ENCODE measurements at regions not wholly inside any gene's neighbourhood (a gene's known extent, or its start where the extent isn't known, plus 50 kb on each side); places are given as distances from the start of the nearest gene placed in this dataset.
"Not testable (repeated sequence)": the region's sequence is repeated elsewhere in the genome, so short reads cannot be mapped to it uniquely, and the experiment has no call there.

DNA sequence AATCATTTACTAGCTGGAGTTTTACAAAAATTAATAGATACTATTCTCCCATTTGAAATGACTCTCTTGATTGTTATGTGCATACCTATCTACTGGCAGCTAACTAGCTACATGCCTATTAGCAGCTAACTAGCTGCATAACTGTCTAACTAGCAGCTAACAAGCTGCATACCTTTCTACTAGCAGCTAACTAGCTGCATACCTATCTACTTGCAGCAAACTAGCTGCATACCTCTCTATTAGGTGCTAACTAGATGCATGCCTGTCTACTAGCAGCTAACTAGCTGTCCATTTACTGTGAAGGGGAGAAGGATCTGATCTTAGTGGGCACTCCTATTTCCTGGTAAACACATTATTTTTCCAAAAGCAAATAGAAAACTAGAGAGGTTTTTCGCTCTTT is 439.4 kb upstream of the PFKP start:
- DNase-seq (ENCODE audit: low spot score): no peak

GRCh38 chr10:2625094-2625493 is 442.3 kb upstream of the PFKP start:
- no peak for DNase-seq (ENCODE audit: low spot score)

DNA sequence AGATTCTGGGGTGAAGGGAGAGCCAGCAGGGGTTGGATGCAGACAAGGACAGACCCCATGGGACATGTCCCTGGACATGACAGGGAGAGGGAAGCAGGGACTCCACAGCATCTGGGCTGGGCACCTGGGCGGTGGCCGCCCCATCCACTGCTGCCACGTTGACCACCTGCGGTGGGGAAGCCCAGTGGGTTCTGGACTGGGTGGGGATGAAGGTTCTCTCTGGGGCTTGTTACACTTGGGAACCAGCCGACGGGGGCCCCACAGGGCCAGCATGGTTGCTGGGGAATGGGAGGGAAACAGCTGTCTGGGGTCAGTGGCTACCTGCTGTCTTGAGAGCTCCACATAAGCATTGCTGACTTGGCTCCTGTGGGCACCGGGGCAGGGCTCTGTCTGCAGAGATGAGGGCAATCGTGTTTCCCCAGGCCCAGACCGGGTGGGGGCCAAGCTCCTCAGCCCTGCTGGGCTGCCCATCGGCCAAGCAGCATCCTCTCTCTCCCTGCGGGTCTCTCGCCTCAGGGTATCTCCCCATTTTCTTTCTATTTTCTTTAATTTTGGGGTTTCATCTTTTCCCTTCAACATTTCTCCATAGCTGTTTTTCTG is 443.6 kb upstream of the PFKP start:
- no peak for DNase-seq (ENCODE audit: low spot score)

- no peak for DNase-seq (ENCODE audit: low spot score)
These were observed 446.4 kb upstream of the PFKP start for GRCh38 chr10:2620827-2621521.

DNA sequence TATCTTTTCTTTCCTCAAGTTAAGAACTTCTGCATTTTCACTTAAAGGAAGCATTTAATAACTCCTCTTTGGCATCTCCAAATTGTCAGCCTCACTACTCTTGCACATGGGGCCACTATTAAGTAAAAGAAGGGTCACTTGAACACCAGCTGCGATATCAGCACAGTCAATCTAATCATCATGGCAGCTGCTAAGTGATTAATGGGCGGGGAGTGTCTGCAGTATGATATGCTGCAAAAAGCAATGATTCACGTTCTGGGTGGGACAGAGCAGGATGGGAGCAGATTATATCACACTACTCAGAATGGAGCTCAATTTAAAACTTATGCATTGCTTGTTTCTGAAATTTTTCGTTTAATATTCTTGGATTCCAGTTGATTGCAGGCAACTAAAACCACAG is 447.4 kb upstream of the PFKP start:
- no peak for DNase-seq (ENCODE audit: low spot score)

DNA sequence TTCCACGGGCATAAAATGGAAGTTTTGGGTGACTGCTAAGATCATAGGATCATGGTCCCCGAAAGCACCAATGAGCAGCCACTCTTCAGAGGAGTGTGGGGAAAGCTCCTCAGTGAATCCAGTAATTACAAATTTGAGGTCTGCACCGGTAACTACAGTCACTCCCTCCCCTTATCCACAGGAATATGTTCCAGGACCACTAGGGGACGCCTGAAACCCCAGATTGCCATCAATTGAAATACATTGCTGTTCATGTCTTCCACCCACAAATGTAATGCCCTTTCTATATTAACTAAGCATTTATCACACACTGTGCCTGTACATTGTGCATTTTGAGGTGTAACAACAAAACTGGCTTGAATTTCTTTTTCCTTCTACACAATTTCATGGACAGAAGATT is 447.9 kb upstream of the PFKP start:
- DNase-seq (ENCODE audit: low spot score): no peak

GRCh38 chr10:2618690-2619089 is 448.7 kb upstream of the PFKP start:
- DNase-seq (ENCODE audit: low spot score): no peak

DNA sequence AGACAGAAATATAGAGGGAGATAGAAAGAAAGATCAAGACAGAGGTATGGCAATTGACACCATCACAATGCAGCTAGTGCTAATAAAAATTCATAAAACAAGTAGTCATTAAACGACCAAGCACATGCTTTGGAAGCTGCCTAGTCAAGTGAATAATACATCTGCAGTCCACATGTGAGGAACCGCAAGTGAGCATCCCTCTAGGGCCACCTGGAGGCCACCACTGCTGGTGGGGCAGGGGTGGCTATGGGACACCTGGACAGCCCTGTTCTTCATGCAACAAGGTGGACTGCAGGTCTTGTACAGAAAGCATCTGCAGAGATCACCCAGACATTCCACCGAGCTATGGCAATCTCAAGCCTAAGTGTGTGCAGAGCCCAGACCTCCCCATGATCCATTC is 451.1 kb upstream of the PFKP start:
- no peak for DNase-seq (ENCODE audit: low spot score)

GRCh38 chr10:2611603-2612002 is 455.7 kb upstream of the PFKP start:
- no peak for DNase-seq (ENCODE audit: low spot score)

DNA sequence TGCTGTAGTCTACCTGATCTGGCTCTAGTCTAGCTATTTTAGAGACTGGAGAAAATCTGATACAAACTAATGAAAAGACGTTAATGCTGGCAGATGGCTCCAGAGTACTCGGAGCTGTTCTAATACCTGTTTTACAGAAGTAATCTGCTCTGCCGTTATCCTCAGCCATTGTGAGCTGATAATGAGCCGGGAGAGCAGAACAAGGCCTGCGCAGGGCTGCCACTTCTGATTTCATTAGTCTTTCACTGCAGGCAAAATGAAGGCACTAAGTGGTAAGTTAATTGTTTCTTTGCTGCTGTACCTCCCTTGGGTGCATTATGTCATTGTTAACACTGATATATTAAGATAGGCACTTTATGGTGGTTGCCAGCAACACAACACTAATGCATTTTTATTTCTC is 456.4 kb upstream of the PFKP start:
- no peak for DNase-seq (ENCODE audit: low spot score)

DNA sequence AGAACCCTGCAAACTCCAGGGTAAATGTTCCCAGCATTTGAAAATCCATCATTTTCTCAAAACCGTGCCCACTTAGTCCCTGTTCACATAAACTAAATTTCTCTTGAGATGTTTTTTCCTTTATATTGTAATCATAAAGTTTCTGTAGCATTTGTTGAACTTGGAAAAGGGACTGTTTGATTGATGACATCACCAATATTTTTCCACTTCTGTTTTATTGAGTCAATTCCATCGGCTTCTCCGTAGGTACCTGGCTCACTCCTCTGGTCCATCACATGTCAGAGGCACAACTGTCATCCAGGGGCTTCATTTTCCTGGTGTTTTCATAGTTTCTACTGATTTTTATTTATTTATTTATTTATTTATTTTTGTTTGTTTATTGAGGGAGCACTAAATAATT is 462.5 kb upstream of the PFKP start:
- DNase-seq (ENCODE audit: low spot score): no peak

GRCh38 chr10:2599571-2599970 is 467.8 kb upstream of the PFKP start:
- no peak for DNase-seq (ENCODE audit: low spot score)

GRCh38 chr10:2592360-2593160 is 474.8 kb upstream of the PFKP start:
- no peak for DNase-seq (ENCODE audit: low spot score)

GRCh38 chr10:2589196-2589595 is 478.2 kb upstream of the PFKP start:
- no peak for DNase-seq (ENCODE audit: low spot score)

DNA sequence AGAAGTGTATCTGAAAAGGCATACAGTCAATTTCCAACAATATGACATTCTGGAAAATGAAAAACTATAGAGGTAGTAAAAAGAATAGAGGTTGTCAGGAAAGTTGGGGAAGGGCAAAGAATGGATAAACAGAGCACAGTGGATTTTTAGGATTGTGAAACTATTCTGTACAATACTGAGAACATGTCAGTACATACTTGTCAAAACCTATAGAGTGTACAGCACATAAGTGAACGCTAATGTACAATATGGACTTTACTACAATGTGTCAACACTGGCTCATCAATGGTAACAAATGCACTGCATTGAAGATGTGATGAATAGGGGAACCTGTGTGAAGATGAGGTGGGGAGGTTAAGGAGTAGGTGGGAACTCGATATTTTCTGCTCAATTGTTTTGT is 483.0 kb upstream of the PFKP start:
- no peak for DNase-seq (ENCODE audit: low spot score)

GRCh38 chr10:2576892-2577291 is 490.5 kb upstream of the PFKP start:
- DNase-seq (ENCODE audit: low spot score): no peak

- no peak for DNase-seq (ENCODE audit: low spot score)
These were observed 491.9 kb upstream of the PFKP start for GRCh38 chr10:2575460-2575859.

DNA sequence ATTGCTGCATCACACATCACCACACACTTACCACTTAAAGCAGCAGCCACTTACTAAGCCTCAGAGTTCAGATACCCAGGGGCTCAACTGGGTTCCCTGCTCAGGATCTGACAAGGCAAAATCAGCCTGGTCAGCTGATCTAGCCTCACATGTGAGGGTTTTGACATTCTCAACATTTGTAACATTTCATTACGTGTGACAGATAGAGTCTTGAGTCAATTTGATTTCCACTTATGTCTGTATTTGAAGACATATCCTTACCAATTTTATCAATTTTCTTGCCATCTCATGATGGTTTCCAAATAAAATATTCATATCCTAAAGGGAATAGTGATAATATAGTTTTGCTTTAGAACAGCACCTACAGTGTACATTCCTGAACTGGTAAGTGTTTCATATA is 494.7 kb upstream of the PFKP start:
- DNase-seq (ENCODE audit: low spot score): no peak

DNA sequence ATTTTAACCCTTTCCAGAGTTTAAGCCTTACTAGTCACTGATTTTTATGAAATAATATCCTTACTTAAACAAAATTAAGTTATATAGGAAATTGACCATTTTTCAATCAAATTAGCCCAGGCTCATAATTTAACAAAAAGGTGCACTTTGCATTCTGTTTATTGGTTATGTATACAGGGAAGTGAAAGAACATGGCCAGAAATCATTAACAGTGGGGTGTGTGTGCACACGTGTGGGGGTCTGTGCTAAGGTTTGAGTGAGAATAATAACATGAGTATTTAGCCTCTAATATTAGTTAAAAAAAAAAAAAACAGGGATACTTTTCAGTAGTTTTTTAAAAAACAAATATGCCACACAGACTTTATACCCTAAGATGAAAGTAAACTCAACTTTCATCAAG is 510.5 kb upstream of the PFKP start:
- DNase-seq (ENCODE audit: low spot score): no peak

DNA sequence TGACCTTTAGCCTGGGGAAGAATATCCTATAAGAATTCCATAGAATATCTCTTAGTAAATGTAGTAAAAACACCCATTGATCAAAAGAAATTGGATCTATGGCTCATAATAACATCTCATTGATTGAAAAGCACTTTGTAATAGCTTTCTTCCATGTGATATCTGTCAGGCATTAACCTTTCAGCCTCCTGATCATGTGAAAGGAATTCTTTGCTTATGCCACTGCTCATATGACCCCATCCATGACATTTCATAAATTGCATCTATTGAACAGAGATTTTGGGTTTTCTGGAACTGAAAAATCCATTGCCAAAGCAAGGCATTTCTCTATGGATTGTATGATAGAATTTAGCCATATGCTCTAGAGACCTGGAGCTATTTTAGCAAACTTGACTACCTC is 519.3 kb upstream of the PFKP start:
- no peak for DNase-seq (ENCODE audit: low spot score)

DNA sequence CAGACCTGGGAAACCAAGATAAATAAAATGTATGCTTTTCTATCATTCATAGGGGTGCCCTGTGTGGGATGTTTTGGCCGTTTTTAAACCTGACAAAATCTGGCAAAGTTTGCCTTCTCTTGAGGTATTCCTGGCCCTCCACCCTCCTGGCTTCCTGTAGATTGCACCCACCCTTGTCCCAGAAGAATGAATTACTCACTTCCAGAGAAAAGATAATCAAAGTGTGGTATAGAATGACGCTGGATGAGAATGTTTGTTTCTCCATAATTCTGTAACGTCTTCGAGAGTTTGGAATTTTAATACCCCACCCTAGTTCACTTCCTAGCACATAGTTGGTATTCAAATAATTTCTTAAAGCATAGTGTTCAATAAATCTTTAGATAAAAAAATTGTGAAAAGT is 519.7 kb upstream of the PFKP start:
- DNase-seq (ENCODE audit: low spot score): no peak

DNA sequence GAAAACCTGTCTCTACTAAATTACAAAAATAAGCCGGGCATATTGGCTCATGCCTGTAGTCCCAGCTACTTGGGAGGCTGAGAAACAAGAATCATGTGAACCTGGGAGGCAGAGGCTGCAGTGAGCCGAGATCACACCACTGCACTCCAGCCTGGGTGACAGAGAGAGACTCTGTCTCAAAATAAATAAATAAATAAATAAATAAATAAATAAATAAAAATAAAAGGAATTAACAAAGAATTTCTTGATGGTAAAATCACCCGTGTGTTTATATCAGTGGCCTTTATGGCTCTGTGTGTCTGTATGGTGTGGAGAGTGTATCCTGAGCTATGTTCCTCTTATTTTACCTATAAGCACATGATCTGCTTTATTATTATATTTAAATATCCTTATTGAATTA is 520.5 kb upstream of the PFKP start:
- DNase-seq (ENCODE audit: low spot score): not testable (repeated sequence)

DNA sequence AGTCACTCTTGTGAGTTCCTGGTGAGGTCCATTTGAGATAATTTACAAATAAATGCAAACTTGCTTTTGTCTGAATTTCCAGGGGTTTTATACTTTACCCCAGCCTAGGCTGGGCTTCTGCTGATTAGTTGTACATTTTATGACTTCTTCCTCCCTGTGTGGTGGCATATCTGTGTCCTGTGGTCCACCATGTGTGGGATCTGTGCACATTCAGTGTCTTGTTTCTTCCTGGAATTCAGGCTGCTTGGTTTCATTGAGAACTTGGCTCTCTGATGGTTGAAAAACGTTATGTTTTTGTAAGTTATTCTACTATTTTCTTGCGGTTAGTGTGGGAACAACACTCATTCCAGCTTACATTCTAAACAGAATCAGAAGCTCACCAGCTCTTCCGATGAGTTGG is 523.4 kb upstream of the PFKP start:
- DNase-seq (ENCODE audit: low spot score): no peak

Data from CD4-positive, alpha-beta T cell treated with Interleukin-2 at 100 ng/mL for 4 hours (primary cell).